ENCODE measurements at regions not wholly inside any gene's neighbourhood (a gene's known extent, or its start where the extent isn't known, plus 50 kb on each side); places are given as distances from the start of the nearest gene placed in this dataset.
"Not testable (repeated sequence)": the region's sequence is repeated elsewhere in the genome, so short reads cannot be mapped to it uniquely, and the experiment has no call there.

GRCh38 chr12:39669539-39669938 lies 49.9 kb upstream of the ABCD2 start:
- DNase-seq (ENCODE audit: low spot score); H3K4me2 ChIP-seq (ENCODE audit: insufficient read depth, low read length, poor library complexity, severe bottlenecking); H3K4me3 ChIP-seq (ENCODE audit: low read length in 2 of 2); H3K9ac ChIP-seq (ENCODE audit: low read depth, low read length, poor library complexity); H4K8ac ChIP-seq (ENCODE audit: low read depth, low read length); H3K79me1 ChIP-seq (ENCODE audit: low read depth, low read length); H3K14ac ChIP-seq (ENCODE audit: low read length); H2AK5ac ChIP-seq (ENCODE audit: low read depth, low read length); H3K27ac ChIP-seq (replicated peaks; ENCODE audit: low read length); H2BK12ac ChIP-seq (ENCODE audit: low read length); H3K4me1 ChIP-seq (ENCODE audit: control insufficient read depth in 2 of 2, insufficient read depth in 1 of 2, low read depth in 1 of 2, low read length in 2 of 2); H3K9me3 ChIP-seq (replicated peaks in 1 of 2; ENCODE audit: control insufficient read depth in 2 of 2, insufficient read depth in 1 of 2, low read depth in 1 of 2, low read length in 2 of 2); H3K36me3 ChIP-seq (replicated peaks in 1 of 2; ENCODE audit: control insufficient read depth in 2 of 2, insufficient read depth in 2 of 2, low read length in 2 of 2); H3K18ac ChIP-seq (ENCODE audit: low read length); H3K23ac ChIP-seq (ENCODE audit: low read depth, low read length, poor library complexity); H2BK5ac ChIP-seq (ENCODE audit: low read length); H3K4ac ChIP-seq (ENCODE audit: low read length); H3K27me3 ChIP-seq (ENCODE audit: control insufficient read depth in 3 of 3, insufficient read depth in 3 of 3, low read depth in 1 of 3, low read length in 3 of 3); H2BK15ac ChIP-seq (ENCODE audit: low read length); H2BK120ac ChIP-seq (ENCODE audit: low read depth, low read length); H4K91ac ChIP-seq (ENCODE audit: low read depth, low read length, poor library complexity): not testable (repeated sequence)
- no CpG with 5 or more reads among the region's 7 CpGs for WGBS, 2 donors (ENCODE audit: extremely low coverage in 2 of 2, insufficient read length in 2 of 2, insufficient replicate concordance in 1 of 2)
- H2AFZ ChIP-seq (ENCODE audit: low read length) = peak overlapping the region; percentile 68
